KBM-7 (cell line): ENCODE measurements at regions not wholly inside any gene's neighbourhood (a gene's known extent, or its start where the extent isn't known, plus 50 kb on each side); places are given as distances from the start of the nearest gene placed in this dataset.

Experiments used
- DNase-seq: peaks from one replicate; pipeline ENCODE4 v3.0.0-alpha.2; 2015
- in situ Hi-C: fragments of 300-500 bp; cut with MboI; formaldehyde crosslinking; loops from 2 replicates; pipeline ENCODE4 v1.14.3; 2020; ENCODE audit warnings: low sequenced_read_pairs, low pct_unique_long_range_greater_than_20kb, mixed read lengths

GRCh38 chr21:35417762-35418161, 368.7 kb upstream of the RUNX1 start:
- in situ Hi-C loops = no loop called here
- DNase-seq = no peak

- no peak for DNase-seq
- in situ Hi-C loops = no loop called here
Measured at GRCh38 chr21:35416866-35417489, 367.9 kb upstream of the RUNX1 start.

GRCh38 chr21:35414507-35415139, 365.5 kb upstream of the RUNX1 start:
- no peak for DNase-seq
- in situ Hi-C loops = no loop called here

- DNase-seq = no peak
- in situ Hi-C loops = no loop called here
Measured at GRCh38 chr21:35414056-35414455, 365.0 kb upstream of the RUNX1 start.

- in situ Hi-C loops = no loop called here
- no peak for DNase-seq
Measured at GRCh38 chr21:35412231-35412630, 363.1 kb upstream of the RUNX1 start.

- in situ Hi-C loops = no loop called here
- no peak for DNase-seq
Measured at GRCh38 chr21:35411434-35411833, 362.3 kb upstream of the RUNX1 start.

- in situ Hi-C loops = no loop called here
- no peak for DNase-seq
Measured at GRCh38 chr21:35410656-35411055, 361.6 kb upstream of the RUNX1 start.

- in situ Hi-C loops = no loop called here
- no peak for DNase-seq
Measured at GRCh38 chr21:35410123-35410522, 361.0 kb upstream of the RUNX1 start.

- DNase-seq = no peak
- in situ Hi-C loops = no loop called here
Measured at GRCh38 chr21:35408401-35408800, 359.3 kb upstream of the RUNX1 start.

GRCh38 chr21:35406635-35407034, 357.5 kb upstream of the RUNX1 start:
- in situ Hi-C loops = no loop called here
- DNase-seq = no peak

- in situ Hi-C loops = no loop called here
- no peak for DNase-seq
Measured at GRCh38 chr21:35405981-35406380, 356.9 kb upstream of the RUNX1 start.

GRCh38 chr21:35404247-35404646, 355.1 kb upstream of the RUNX1 start:
- DNase-seq = no peak
- in situ Hi-C loops = no loop called here

- in situ Hi-C loops = no loop called here
- DNase-seq = no peak
Measured at GRCh38 chr21:35402061-35402460, 353.0 kb upstream of the RUNX1 start.

- in situ Hi-C loops = no loop called here
- no peak for DNase-seq
Measured at GRCh38 chr21:35401476-35401875, 352.4 kb upstream of the RUNX1 start.

GRCh38 chr21:35400233-35400939, 351.3 kb upstream of the RUNX1 start:
- in situ Hi-C loops = no loop called here
- DNase-seq = peak; percentile 83

- peak; percentile 39 for DNase-seq
- in situ Hi-C loops = no loop called here
Measured at GRCh38 chr21:35399706-35400105, 350.6 kb upstream of the RUNX1 start.

GRCh38 chr21:35399002-35399530, 350.0 kb upstream of the RUNX1 start:
- in situ Hi-C loops = no loop called here
- peak; percentile 40 for DNase-seq

- in situ Hi-C loops = no loop called here
Measured at GRCh38 chr21:35398346-35398982, 349.4 kb upstream of the RUNX1 start.

GRCh38 chr21:35397781-35398180, 348.7 kb upstream of the RUNX1 start:
- DNase-seq = no peak
- in situ Hi-C loops = no loop called here

More at GRCh38 chr21:35398346-35398982, 349.4 kb upstream of the RUNX1 start:
- peak; percentile 26 for DNase-seq

GRCh38 chr21:35396655-35397054, 347.6 kb upstream of the RUNX1 start:
- DNase-seq = no peak
- in situ Hi-C loops = no loop called here
